Hepatocyte (in vitro differentiated cells): ENCODE measurements at regions not wholly inside any gene's neighbourhood (a gene's known extent, or its start where the extent isn't known, plus 50 kb on each side); places are given as distances from the start of the nearest gene placed in this dataset.

ENCODE experiments used
- CTCF ChIP-seq: fragments of 200-600 bp; sonication (generic); IDR thresholded peaks from 2 replicates; pipeline ENCODE4 v1.5.1; 2016; ENCODE audit warnings: antibody characterized with exemption, mild to moderate bottlenecking; ENCODE audit not compliant: poor library complexity
- EZH2 ChIP-seq: fragments of 200-600 bp; sonication (generic); IDR thresholded peaks from 2 replicates; pipeline ENCODE4 v1.6.1; 2016; ENCODE audit warnings: antibody characterized with exemption, mild to moderate bottlenecking, borderline replicate concordance

DNA sequence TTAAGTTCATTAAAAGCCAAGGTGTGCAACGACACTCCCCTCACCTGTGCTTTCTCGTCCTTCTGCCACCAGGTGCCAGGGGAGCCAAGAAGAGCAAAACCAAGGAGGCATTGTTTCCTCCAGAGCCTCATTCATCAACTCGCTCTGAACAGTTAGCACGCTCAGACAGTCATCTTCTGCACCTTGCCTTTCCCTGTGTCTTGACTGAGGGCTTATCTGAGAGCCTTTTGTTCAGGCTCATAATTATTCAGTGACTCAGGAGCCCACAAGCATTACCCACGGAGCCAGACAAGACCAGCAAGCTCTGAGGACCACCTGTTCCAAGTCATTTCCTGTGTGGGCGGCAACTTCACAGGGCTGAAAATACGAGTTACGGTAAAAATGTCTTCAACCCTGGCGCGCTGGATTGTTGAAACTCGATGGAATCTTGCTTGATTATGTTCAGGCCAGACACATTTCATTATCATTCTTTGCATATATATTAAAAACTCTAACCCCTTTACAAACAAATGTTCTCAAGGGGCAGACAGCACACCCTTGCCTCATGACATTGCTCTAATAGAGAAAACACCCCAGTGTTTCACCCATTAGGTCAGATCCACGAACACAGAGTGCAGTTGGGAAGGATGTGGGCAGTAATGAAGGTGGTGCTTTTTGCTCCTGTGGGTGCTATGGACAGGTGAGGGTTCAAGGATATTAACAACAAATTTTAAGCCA lies 89.7 kb upstream of the RUNX1 start:
- no peak for TF ChIP-seq CTCF
- no peak for TF ChIP-seq EZH2
